ENCODE measurements at regions not wholly inside any gene's neighbourhood (a gene's known extent, or its start where the extent isn't known, plus 50 kb on each side); places are given as distances from the start of the nearest gene placed in this dataset.
A peak's percentile ranks its signal among the peaks of the same experiment; 100 is the strongest.

- DNase-seq: peak in 1 of 2 donors; percentile 20
These were observed 160.6 kb upstream of the USP24 start for GRCh38 chr1:55375617-55376258.

DNA sequence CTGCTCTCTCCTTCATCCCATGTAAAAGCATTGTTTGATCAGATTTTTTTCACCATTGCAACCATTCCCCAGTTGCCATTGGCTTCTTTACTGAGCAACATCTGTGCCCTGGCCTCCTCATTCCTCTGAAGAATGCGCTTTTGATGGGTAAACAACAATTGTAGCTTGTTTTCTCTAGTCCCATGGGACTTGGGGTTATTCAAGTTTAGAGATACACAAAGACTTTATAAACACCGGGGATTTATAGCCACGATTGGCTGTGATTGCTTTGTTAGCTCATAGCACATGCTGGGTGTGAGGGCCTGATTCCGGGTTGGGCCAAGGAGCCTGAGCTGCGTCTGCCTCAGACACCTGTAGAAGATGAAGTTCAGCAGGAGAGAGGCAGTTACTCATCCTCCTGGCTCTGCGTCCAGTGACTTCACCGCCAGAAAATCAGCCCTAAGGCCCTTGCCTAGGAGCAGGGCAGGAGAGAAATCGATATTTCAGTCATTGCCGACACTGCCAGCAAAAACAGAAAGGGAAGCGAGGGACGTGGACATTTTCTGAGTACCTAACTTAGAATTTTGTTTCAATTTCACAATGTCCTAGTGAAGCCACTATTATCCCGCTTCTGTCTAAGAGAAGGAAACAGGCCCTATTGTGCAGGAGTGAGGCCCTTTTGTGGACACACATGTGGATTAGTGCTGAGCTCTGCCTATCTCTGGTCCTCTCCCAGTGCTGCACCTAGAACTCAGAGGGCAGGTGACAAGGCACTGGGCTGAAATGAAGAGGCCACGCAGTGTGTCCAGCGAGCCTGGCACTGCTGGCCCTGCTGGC is 159.8 kb upstream of the USP24 start:
- no peak for DNase-seq

DNA sequence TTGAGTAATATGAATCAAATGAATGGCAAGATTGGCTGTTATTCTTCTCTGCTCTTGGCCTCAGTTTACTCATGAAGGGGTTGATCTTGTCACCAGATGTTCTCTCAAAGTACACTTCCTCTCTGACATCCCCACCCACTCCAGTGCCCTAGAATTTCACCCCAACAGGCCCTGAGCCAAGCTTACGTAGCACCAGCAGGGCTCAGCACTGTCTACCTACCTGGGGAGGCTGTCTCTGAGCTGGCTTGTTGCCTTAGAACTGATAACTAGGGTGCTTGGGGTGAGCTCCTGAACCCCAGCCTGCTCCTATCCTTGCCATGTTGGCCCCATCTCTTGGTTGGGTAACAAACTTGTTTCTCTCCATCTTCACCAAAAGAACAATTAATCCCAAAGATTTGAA is 159.1 kb upstream of the USP24 start:
- DNase-seq: no peak

DNA sequence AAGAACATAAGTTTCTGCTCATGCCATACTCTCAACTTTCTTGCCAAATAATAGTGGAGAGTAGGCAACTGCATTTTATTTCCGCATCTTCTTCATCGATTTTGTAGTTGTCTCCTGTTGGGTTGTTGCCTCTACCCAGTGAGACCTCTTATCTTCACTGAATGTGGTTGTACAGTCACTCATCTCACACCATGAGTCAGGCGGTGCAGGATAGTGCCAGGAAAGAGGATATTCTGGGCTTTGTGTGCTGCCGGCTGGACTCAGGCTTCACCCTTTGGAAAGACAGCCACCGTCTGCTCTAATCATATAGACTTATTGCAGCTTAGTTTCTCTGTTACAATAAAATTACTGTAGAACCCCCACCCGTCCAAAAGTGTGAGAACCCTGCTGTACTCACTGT is 154.3 kb upstream of the USP24 start:
- no peak for DNase-seq

DNA sequence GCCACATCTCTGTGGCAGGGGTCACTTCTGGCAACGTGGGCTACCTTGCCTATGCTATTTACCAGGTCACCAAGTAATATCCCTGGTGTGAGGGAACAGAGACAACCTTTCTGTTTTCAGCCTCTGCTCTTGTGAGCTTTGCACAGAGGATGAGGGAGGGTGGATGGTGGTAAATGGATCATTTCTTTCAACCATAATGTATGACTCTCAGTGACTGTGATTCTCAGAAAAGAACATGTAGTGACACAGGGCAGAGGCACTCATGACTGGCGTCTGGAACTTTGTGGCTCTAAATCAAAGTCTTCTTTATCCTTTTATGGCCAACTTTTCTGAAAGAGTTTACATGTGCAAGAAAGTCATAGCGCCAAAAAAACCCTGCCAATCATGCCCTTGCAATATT is 153.5 kb upstream of the USP24 start:
- no peak for DNase-seq

DNA sequence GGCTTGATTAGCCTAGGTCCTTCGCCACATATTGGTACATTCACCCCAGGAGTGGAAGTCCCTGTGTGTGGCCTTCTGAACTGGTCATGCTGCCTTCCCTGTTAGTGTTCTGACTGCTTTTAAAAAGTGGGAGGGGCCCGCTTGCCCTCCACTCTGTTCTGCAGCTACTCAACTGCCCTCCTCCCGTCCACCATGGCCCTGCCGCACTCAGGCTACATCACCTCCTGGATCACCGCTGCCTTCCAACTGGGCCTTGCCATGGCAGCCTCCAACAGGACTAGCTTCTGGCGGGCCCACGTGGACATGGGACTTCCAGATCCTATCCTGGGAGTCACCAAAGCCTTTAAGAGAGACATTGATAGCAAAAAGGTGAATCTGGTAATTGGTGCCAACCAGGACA is 152.1 kb upstream of the USP24 start:
- no peak for DNase-seq

- DNase-seq: no peak
These were observed 149.1 kb upstream of the USP24 start for GRCh38 chr1:55364216-55364615.

DNA sequence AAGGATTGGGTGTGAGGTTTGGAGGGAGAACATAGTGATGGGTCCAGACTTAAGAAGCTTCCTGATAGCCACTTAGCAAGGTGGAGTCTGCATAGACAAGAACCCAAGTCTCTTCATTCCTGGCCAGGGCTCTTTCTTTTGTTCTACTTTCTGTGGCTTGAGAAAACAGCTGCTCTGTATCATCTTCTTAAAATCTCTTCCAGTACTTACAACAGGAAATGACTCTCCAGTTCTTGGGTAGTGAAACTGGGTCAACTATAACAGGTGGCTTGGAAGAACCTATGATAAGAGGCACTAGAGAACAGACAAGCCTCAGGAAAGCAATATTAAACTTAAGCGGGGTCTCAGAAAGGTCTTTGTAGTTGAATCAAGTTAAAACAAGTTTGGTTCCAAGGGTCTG is 148.1 kb upstream of the USP24 start:
- peak in 1 of 2 donors; percentile 41 for DNase-seq

- DNase-seq: no peak
These were observed 147.4 kb upstream of the USP24 start for GRCh38 chr1:55362558-55362957.

- DNase-seq: no peak
These were observed 144.4 kb upstream of the USP24 start for GRCh38 chr1:55359611-55360010.

DNA sequence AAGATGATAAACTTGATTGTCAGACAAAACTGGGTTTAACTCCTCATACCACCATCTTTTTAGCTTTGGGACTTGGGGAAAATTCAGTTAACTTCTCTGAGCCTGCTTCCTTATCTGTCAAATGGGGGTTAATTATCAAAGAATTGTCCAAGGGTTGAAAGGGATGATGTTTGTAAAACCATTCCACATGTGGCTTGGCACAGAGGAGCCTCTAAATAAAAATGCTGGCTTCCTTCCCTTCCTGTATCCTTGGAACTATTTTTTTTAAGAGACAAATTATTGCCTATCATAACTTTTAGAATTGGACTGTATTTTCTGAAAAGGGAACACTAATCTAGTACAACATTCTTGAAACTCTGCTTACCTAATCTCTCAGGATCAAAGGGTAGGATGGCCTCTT is 143.4 kb upstream of the USP24 start:
- DNase-seq: no peak

- DNase-seq: no peak
These were observed 140.4 kb upstream of the USP24 start for GRCh38 chr1:55355549-55355948.

DNA sequence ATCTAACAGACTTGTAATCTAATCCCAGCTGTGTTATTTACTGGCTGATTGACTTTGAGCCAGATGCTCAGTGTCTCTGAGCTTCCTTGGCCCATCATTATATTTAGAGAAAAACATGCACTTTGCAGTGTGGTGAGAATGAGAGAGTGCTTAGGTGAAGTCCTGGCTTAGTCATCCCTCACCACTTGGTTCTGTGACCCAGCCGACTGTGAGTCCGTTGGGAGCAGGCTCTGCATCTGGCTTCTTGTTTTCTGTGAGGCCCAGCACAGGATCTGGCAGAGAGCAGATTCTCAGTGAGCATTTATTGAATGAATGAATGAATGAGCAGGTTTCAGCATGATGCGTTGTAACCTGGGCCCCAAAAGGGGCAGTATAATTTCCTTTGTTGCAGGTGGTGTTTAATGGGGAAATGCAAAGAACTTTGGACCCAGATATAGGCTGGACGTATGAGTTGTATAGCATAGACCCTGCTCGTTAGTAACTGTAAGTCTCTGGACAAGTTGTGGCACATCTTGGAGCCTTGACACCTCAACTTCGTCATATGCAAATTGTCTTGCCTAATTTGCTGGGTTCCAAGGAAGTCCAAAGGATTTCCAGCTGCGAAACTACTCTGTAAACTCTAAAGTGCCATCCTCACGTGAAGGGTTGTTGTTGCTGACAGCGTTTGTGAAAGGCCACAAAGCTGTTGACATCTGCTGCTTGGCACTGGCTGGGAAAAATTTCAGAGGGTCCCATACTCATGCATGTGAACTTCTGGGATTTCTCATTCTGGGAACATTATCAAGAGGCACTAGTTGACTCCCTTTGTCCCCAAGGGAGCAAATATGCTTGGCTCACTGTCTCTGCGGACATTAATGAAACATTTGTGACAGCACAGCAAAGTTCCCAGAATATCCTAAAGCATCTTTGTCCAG is 138.8 kb upstream of the USP24 start:
- no peak for DNase-seq

GRCh38 chr1:55352811-55353180 is 137.6 kb upstream of the USP24 start:
- no peak for DNase-seq

- DNase-seq: no peak
These were observed 137.1 kb upstream of the USP24 start for GRCh38 chr1:55352080-55352810.

GRCh38 chr1:55348356-55348755 is 133.2 kb upstream of the USP24 start:
- DNase-seq: no peak

DNA sequence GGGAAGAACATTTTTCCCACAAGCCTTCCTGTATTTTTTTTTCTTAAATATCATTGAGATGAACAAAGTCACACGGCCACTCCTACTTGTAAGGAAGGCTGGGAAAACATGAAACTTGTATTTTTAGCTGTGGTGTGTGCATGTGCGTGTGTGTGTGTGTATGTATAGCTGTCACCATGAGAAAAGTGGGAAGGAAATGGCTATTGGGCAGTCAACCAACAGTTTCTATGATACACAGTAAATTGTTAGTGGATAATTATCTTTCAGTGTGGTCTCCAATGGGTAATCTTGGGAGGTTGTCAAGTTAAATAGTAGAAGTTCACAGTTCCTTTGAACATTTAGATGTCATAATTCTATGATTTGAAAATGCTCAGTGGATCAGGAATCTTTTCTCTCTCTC is 132.7 kb upstream of the USP24 start:
- no peak for DNase-seq

- no peak for DNase-seq
These were observed 131.9 kb upstream of the USP24 start for GRCh38 chr1:55347041-55347440.

- no peak for DNase-seq
These were observed 131.4 kb upstream of the USP24 start for GRCh38 chr1:55346586-55346985.

GRCh38 chr1:55339681-55340080 is 124.5 kb upstream of the USP24 start:
- DNase-seq: no peak

GRCh38 chr1:55338448-55338820 is 123.3 kb upstream of the USP24 start:
- DNase-seq: no peak

- DNase-seq: peak in 1 of 2 donors; percentile 36
These were observed 122.8 kb upstream of the USP24 start for GRCh38 chr1:55337801-55338447.

All from CD4-positive, alpha-beta T cell treated with Interleukin-4 for 1 hour (primary cell).